ENCODE measurements at regions not wholly inside any gene's neighbourhood (a gene's known extent, or its start where the extent isn't known, plus 50 kb on each side); places are given as distances from the start of the nearest gene placed in this dataset.

GRCh38 chr18:78425019-78425412, 554.6 kb upstream of the SALL3 start:
- WGBS, 2 donors: 67 to 73% methylated on average over 2 of the region's 2 CpGs
- intact Hi-C loops (cut with DNase I; ENCODE audit: low total_unique reads): no loop called here
- Histone ChIP-seq H3K36me3 (ENCODE audit: low read depth, missing control alignments) (no peaks in the 10 kb centered on the region), H3K27me3 (no peaks in the 10 kb centered on the region), H3K9me3 (no peaks in the 10 kb centered on the region), H3K4me1 (no peaks in the 10 kb centered on the region), H3K4me3 (no peak overlapping the region), H3K27ac (no peak overlapping the region)
- no peak for DNase-seq
- TF ChIP-seq POLR2A (IDR thresholded peaks at IDR 0.05): no peak
- no peak for TF ChIP-seq CTCF (IDR thresholded peaks at IDR 0.05)

GRCh38 chr18:78427081-78427480, 552.5 kb upstream of the SALL3 start:
- 94 to 97% methylated on average over 12 of the region's 12 CpGs for WGBS, 2 donors
- intact Hi-C loops (cut with DNase I; ENCODE audit: low total_unique reads): no loop called here
- DNase-seq: no peak

GRCh38 chr18:78429127-78430108, 550.2 kb upstream of the SALL3 start:
- no peaks in the 10 kb centered on the region for H3K27me3 ChIP-seq
- no peak for DNase-seq
- H3K36me3 ChIP-seq (ENCODE audit: low read depth, missing control alignments): no peaks in the 10 kb centered on the region
- H3K4me3 ChIP-seq: peak overlapping the region in 1 of 2 donors; percentile 39
- intact Hi-C loops (cut with DNase I; ENCODE audit: low total_unique reads): no loop called here
- H3K4me1 ChIP-seq: no peaks in the 10 kb centered on the region
- WGBS, 2 donors: 54 to 79% methylated on average over 17 to 53 of the region's 54 CpGs
- no peaks in the 10 kb centered on the region for H3K9me3 ChIP-seq
- no peak overlapping the region for H3K27ac ChIP-seq
- TF ChIP-seq CTCF (IDR thresholded peaks at IDR 0.05) (no peak), POLR2A (IDR thresholded peaks at IDR 0.05) (no peak)

More at GRCh38 chr18:78427081-78427480, 552.5 kb upstream of the SALL3 start:
- Histone ChIP-seq H3K4me1 (no peaks in the 10 kb centered on the region), H3K27ac (no peak overlapping the region), H3K36me3 (ENCODE audit: low read depth, missing control alignments) (no peaks in the 10 kb centered on the region), H3K4me3 (no peak overlapping the region), H3K27me3 (no peaks in the 10 kb centered on the region), H3K9me3 (no peaks in the 10 kb centered on the region)
- TF ChIP-seq CTCF (IDR thresholded peaks at IDR 0.05) (no peak), POLR2A (IDR thresholded peaks at IDR 0.05) (no peak)

- Histone ChIP-seq H3K36me3 (ENCODE audit: low read depth, missing control alignments) (no peaks in the 10 kb centered on the region), H3K9me3 (no peaks in the 10 kb centered on the region), H3K4me1 (no peaks in the 10 kb centered on the region), H3K27ac (no peak overlapping the region), H3K4me3 (peak overlapping the region in 1 of 2 donors; percentile 39), H3K27me3 (no peaks in the 10 kb centered on the region)
- intact Hi-C loops (cut with DNase I; ENCODE audit: low total_unique reads): no loop called here
- no peak for DNase-seq
- WGBS, 2 donors: 49 to 74% methylated on average over 28 of the region's 28 CpGs
- TF ChIP-seq CTCF (IDR thresholded peaks at IDR 0.05) (no peak), POLR2A (IDR thresholded peaks at IDR 0.05) (no peak)
Measured at GRCh38 chr18:78430131-78430758, 549.4 kb upstream of the SALL3 start.
